CD4-positive, alpha-beta T cell treated with Interferon alpha-2 for 1 hour (primary cell): ENCODE measurements at regions not wholly inside any gene's neighbourhood (a gene's known extent, or its start where the extent isn't known, plus 50 kb on each side); places are given as distances from the start of the nearest gene placed in this dataset.
"Not testable (repeated sequence)": the region's sequence is repeated elsewhere in the genome, so short reads cannot be mapped to it uniquely, and the experiment has no call there.

Experiments
- DNase-seq, 2 donors: peaks; one replicate each; pipeline ENCODE4 v3.0.0-alpha.2; 2020 to 2022

DNA sequence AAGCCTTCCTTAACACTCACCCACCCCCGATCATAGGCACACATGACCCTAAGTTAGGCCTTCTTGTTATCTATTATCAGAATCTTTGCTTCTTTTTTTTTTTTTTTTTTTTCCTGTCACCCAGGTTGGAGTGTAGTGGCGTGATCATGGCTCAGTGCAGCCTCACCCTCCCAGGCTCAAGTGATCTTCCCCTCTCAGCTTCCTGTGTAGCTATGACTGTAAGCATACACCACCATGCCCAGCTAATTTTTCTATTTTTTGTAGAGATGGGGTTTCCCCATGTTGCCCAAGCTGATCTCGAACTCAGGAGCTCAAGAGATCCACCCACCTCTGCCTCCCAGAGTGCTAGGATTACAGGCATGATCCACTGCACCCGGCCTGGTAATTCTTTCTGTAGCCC is 328.7 kb downstream of the NR4A2 start:
- no peak for DNase-seq

DNA sequence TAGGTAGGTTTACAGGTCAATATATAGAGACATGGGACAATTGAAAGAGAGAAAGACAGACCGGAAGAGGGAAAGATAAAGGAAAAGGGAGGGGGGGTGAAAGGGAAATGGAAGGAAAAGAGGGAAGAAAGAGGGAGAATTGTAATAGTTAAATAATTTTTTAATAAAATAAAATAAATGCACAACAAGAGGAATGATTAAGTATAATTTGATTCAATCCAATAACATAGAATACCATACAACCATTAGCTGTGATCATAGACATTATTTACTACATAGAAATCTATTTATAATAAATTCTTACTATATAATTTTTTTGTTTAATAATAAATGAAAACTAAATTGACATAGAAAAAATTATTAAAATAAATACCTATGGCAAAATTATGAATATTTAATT is 330.7 kb downstream of the NR4A2 start:
- DNase-seq: no peak

DNA sequence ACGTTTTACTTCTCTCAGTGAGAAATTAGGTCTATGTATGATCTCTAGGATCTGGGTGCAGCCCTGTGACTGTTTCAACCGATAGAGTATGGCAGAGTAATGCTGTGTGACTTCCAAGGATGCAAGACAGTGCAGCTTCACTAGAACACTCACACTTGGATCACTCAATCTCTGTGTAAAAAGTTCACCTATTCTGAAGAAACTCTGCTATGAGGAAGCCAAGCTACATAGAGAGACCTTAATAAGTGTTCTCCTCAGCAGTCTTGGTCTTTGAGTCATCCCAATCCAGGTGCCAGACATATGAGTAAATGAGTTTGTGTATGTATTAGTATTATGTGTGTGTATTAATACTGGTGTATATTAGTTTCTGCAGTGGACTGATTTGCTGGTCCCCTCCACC is 335.0 kb downstream of the NR4A2 start:
- DNase-seq: no peak

- no peak for DNase-seq
These were observed 338.2 kb downstream of the NR4A2 start for GRCh38 chr2:155994315-155994714.

- no peak for DNase-seq
These were observed 348.7 kb downstream of the NR4A2 start for GRCh38 chr2:155983845-155984244.

- DNase-seq: no peak
These were observed 350.4 kb downstream of the NR4A2 start for GRCh38 chr2:155982135-155982534.

DNA sequence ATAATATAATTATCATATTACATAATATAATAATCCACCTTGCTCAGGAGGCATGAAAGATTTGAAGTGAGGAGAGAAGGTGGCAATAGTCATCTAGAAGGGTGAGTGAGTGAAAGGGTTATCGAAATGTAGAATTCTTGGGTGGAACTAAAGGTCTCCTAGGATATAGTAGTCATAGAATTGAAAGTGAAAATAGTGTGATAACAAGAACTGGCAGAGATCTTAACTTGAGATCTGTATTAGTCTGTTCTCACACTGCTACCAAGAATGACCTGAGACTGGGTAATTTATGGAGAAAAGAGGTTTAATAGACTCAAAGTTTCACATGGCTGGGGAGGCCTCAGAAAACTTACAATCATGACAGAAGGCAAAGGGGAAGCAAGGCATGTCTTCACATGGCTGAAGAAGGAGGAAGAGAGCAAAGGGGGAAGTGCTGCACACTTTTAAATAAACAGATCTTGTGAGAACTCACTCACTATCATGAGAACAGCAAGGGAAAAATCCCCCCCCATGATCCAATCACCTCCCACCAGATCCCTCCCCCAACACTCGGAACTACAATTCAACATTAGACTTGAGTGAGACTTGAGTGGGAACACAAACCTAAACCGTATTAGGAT is 351.5 kb downstream of the NR4A2 start:
- DNase-seq: no peak

DNA sequence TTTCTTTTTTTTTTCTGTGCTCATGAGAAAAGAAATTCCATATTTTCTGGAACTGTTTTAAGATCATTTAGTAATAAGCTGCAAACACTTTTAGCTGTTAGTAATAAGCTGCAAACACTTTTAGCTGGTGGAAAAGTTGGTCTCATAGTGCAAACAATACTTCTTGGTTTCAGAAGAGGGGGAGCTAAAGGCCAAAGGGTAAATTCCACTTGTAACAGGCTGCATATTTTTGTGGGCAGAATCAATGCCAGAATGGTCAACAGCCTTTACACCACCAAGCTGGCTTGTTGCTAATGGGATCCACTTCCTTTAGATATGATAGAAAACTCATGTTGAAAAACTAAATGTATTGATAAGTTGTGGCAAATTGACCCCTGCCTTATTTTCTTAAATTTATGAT is 356.8 kb downstream of the NR4A2 start:
- no peak for DNase-seq

GRCh38 chr2:155972916-155973315 is 359.6 kb downstream of the NR4A2 start:
- no peak for DNase-seq

DNA sequence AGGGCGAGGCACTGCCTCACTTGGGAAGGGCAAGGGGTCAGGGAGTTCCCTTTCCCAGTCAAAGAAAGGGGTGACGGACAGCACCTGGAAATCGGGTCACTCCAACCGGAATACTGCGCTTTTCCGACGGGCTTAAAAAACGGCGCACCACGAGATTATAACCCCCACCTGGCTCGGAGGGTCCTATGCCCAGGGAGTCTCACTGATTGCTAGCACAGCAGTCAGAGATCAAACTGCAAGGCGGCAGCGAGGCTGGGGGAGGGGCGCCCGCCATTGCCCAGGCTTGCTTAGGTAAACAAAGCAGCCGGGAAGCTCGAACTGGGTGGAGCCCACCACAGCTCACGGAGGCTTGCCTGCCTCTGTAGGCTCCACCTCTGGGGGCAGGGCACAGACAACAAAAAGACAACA is 366.5 kb downstream of the NR4A2 start:
- DNase-seq: not testable (repeated sequence)

- DNase-seq: no peak
These were observed 367.0 kb downstream of the NR4A2 start for GRCh38 chr2:155965415-155966063.

GRCh38 chr2:155961641-155962040 is 370.9 kb downstream of the NR4A2 start:
- DNase-seq: no peak

DNA sequence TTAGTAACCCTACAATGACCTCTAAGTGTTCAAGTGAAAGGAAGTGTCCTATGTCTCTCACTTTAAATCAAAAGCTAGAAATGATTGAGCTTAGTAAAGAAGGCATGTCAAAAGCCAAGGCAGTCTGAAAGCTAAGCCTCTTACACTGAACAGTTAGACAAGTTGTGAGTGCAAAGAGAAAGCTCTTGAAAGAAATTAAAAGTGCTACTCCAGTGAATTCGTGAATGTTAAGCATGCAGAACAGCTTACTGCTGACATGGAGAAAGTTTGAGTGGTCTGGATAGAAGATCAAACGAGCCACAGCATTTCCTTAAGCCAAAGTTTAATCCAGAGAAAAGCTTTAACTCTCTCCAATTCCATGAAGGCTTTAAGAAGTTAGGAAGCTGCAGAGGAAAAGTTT is 373.7 kb downstream of the NR4A2 start:
- no peak for DNase-seq

GRCh38 chr2:155947069-155947468 is 385.5 kb downstream of the NR4A2 start:
- no peak for DNase-seq

GRCh38 chr2:155944218-155944617 is 388.3 kb downstream of the NR4A2 start:
- DNase-seq: no peak

- no peak for DNase-seq
These were observed 402.2 kb downstream of the NR4A2 start for GRCh38 chr2:155930312-155930711.

GRCh38 chr2:155917380-155917779 is 415.1 kb downstream of the NR4A2 start:
- DNase-seq: no peak

DNA sequence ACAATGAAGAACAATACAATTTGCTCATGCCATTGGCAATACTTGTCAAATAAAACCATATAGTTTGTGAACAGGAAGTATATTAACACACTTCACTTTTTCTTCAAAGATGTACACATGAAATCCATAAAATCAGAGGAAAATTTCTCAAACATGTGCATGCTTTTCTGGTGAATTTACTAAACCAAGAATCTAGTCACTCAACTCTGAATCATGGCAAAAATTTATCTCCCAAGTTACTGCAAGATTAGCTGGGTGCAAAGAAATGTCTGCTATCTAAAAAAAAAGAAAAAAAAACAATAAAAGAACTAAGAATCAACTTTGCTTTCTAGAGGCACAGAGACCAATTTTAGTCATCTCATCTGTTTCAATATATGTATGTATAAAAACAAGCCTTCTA is 419.2 kb downstream of the NR4A2 start:
- no peak for DNase-seq

DNA sequence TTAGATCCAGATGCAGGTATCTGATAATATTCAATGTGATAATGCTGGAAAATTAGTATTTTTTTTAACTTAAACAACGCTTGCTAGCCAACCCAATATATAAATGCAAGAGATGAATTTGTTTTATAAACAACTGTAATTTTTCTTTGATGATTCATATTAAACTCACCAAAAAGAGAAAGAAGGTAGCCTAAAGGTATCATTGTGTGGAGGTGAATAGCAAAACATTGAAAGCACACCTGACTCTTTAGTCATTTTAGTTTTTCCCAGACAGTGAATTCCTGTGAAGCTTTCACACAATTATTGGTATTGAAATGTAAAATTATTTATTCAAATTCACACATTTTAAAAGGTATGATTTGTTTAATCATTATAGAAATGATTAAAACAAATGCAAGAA is 424.0 kb downstream of the NR4A2 start:
- DNase-seq: no peak

GRCh38 chr2:155907211-155907610 is 425.3 kb downstream of the NR4A2 start:
- DNase-seq: no peak

DNA sequence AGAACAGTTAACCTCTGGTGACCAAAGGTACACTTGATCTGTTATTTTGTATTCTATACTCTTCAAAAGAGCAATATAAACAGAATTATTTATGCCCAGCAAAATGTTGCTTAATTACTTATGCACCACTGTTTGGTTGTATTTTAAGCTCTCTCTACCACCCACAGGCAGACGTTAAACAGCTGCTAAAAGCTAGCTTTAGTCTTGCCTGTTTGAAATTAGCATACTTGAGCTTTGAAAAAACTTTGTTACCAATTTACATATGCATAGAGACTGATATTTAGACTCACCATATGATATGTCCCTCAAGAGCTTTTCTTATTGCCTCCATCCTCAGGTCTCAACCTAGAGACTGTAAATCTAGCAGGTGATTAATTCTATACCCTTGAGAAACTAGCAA is 426.9 kb downstream of the NR4A2 start:
- no peak for DNase-seq

- DNase-seq: no peak
These were observed 427.8 kb downstream of the NR4A2 start for GRCh38 chr2:155904720-155905119.

DNA sequence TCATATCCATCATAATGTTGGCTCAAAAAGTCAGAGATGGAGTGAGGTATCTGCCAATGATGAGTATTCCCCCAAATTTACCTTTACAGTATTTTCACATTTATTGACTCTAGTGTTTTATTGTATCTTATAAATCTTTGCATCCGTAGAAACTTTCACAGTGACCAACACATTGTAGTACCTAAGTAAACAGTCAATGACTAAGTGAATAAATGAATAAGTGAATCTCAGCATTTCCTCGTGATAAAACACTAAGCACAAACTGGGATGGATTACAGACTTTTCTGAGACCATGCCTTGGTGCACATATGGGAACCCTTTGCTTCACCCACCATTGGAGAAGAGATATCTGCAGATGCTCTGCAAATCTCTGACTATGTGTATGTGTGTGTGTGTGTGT is 429.9 kb downstream of the NR4A2 start:
- DNase-seq: no peak

DNA sequence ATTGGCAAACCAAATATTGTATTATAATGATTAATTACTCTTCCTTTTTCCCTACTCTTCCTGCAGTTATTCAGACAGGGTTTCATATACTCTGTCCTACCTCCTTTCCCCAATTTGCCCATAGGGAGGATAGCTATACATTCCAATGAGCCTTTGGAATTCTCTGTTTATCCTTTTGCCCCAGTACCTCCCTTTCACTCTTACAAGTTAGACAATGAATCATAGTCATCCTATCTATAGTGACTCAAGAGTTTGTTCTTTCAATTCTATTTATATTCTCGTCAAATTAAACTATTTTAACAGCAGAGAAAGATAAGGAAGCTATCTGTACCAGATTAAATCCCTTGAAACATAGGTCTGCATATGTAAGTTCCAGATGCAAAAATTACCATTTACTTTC is 437.5 kb downstream of the NR4A2 start:
- no peak for DNase-seq

DNA sequence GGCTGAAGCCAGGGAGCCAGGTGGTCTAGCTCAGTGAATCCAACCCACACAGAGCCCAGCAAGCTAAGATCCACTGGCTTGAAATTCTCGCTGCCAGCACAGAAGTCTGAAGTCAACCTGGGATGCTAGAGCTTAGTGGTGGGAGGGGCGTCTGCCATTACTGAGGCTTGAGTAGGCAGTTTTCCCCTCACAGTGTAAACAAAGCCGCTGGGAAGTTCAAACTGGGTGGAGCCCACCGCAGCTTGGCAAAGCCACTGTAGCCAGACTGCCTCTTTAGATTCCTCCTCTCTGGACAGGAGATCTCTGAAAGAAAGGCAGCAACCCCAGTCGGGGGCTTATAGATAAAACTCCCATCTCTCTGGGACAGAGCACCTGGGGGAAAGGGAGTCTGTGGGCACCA is 452.1 kb downstream of the NR4A2 start:
- not testable (repeated sequence) for DNase-seq
